Epithelial cell of prostate (primary cell): ENCODE measurements at regions not wholly inside any gene's neighbourhood (a gene's known extent, or its start where the extent isn't known, plus 50 kb on each side); places are given as distances from the start of the nearest gene placed in this dataset.

ENCODE experiments used
- DNase-seq: peaks from one replicate; pipeline ENCODE4 v3.0.0-alpha.2; 2011; ENCODE audit warnings: low read depth, low spot score
- H3K27ac ChIP-seq: fragments of 450-650 bp; 2 replicates; pipeline ENCODE4 v1.5.1; 2017; ENCODE audit warnings: mild to moderate bottlenecking

DNA sequence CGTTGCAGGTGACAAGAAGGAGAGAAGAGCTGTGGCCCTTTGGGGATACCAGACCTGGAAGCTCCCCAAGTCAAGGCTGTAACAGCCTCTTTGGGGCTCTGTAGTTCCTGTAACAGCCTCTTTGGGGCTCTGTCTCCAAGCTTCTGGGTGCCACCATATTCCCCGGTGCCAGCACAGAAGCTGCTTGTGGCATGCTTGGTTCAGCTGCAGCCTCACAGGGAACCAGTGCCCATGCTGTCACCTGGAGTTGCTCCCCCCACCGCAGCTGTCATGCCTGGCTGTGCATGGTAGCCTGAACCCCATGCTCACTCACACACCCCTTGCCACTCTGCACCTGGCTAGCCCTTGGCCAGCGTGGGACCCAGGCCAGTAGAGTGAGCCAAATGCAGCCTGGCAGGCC lies 109.1 kb downstream of the ELAPOR2 start:
- no peak overlapping the region for H3K27ac ChIP-seq
- no peak for DNase-seq

DNA sequence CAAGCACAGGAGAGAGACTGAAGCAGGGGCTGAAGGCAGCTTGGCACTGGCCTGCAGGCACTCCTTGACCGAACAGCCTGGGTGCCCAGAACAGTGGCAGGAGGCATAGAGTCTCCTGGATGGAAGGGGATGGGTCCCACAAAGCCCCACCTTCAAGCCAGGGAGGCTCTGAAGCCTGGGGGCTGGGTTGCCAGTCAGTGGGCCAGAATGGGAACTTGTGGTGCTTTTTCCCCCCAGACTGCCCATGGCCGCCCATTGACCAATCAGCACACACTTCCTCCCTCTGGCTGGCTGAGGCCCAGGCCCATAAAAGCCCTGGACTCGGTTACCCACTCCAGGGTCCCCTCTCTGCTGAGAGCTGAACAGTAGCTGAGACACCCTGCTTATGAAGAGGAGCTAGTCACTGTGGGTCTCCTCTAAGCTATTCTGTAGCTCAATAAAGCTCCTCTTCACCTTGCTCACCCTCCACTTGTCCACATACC lies 109.6 kb downstream of the ELAPOR2 start:
- H3K27ac ChIP-seq: no peak overlapping the region
- no peak for DNase-seq

DNA sequence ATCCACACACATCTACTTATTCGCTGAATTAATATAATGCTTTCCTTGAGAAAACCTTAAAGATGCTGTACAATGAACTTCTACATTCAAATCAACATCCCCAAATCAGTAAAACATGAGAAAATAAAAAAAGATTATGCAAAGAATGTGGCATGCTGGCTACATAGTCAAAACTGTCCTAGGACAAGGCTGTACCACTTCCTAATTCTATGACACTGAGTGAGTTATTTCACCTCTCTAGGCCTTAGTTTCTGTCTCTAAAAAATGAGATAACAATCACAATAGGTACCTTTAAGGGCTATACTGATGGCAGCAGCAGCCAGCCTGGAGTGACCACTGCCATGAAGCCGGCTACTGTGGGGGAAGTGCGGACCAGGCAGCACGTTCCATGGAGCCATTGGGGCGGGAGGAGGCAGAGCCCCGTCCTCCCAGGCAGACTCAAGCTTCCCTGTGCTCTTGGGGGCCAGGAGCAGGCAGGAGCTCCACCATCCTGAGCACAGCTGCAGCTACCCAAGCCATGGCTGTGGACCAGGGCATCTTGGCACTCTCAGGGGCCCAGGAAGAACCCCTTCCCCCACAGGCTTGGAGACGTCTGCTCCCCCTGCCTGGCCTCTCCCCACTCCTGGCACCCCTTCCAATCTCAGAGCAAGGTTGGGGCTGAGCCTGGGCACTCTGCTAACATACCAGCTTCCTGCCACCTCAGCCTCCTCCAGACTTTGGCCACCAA lies 110.2 kb downstream of the ELAPOR2 start:
- no peak overlapping the region for H3K27ac ChIP-seq
- DNase-seq: no peak

DNA sequence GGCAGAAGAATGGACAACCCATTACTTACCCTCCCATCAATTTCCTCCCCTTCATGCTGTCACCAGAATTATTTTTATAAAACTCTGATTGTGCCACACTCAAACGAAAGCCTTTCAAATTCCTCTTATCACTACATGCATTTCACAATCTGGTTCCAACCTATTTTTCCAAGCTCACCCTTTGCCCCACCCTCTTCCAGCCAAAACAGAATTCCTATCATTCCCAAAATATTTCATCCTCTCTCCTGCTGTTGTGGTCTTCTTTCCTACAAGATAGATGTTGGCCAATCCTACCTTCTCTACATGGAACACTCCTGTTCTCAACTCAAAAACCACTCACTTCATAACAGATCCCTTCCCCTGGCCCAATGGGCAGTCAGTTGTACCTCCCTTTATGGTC lies 111.5 kb downstream of the ELAPOR2 start:
- DNase-seq: no peak
- H3K27ac ChIP-seq: no peak overlapping the region

DNA sequence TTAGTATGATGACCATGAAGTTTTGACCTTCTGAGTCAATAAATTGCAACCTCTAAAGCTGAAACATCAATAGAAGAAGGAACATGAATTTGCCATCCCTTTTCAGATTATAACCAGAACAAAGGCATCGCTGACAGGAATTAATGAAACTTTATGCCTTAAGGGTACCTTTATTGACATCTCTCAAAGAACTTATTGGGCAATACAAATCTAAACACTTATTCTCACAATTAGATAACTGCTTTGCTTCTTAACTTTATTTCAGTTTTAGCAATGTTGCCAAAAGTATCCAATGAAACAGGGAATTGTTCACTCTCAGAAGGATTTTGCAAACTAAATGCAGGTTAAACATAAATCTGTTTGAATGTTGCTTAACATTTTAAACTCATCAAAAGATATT lies 116.0 kb downstream of the ELAPOR2 start:
- no peak overlapping the region for H3K27ac ChIP-seq
- DNase-seq: no peak

DNA sequence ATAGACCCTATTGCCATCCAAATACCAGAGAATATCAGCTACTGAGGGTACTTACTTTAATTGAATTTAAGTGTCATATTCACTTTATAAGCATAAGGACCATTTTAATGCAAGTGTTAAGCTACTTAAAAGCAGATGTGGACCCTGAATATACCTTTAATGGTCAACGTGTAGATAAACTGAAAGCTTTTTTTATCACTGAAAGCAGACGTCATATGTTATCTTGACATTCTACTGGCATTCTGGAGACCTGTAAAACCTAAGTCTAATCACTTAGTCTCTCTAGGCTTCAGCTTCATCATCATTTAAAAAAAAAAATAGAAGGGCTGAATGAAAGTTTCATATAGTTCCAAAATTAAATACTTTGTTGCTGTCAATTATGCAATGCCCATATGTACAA lies 116.5 kb downstream of the ELAPOR2 start:
- no peak overlapping the region for H3K27ac ChIP-seq
- DNase-seq: no peak

DNA sequence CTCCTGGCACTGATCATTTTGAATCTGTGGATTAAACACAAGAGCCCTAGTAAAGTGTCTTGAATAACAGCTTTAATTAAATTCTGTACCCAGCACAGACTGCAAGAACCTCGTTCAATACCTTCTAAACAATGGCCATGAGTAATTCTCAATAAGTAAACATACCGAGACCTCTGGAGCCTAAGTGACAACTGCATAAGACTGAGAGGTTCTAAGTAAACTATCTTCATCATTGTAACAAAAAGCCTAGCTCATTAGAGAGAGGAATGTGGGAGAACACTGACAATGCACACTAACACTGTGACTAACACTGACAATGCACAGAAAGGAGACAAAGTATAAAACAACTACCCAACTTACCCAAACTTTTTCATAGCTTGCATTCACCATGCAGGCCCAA lies 117.4 kb downstream of the ELAPOR2 start:
- no peak for DNase-seq
- no peak overlapping the region for H3K27ac ChIP-seq

DNA sequence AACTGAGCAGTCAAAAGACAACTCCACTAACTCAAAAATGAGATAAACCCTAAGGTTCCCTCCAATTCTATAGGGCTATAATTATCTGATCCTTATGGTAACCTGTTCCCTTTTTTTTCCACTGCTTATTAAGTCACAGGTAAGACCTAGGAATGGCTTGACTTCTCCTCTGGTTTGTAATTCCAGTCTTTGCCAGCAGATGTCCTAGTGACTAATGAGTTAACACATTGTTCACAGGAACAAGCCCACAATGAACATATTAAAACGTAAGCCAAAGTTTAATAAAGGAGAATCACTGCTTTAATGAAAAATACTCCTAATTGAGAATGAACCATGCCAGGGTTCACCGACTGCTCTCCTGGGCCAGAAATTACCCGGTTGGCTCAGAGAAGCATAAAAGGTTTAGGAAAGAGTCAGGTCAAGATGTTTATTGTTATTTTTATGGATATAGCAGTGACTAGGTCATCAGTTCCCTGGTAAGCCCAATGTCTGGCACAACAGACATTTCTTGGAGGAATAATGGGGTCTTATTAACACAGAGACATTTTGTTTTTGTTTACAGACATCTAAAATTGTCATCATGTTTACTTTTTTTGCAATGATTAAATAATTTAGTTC lies 120.1 kb downstream of the ELAPOR2 start:
- peak; percentile 26 for DNase-seq
- no peak overlapping the region for H3K27ac ChIP-seq

DNA sequence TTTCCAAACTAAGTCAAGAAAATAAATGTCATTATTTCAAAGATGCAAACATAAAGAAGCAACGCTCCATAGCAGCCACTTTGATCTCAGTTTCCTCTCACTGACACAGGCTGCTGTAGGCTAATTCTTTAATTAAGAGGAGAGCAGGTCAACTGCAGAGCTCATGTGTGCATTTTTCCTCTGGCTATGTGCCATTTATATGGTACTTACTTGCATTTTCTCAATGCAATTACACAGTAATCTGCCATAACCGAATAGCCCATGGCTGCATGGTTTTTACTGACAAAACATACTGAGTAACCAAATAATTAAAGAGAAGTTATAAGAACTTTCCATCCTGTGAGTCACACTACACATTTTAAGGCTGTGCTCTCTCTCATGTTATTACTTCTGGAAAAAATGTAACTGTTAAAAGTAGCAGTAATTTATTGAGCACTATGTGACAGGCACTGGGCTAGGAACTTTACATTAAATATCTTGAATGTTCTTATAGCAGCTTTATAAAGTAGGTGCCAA lies 122.0 kb downstream of the ELAPOR2 start:
- DNase-seq: no peak
- H3K27ac ChIP-seq: no peak overlapping the region

DNA sequence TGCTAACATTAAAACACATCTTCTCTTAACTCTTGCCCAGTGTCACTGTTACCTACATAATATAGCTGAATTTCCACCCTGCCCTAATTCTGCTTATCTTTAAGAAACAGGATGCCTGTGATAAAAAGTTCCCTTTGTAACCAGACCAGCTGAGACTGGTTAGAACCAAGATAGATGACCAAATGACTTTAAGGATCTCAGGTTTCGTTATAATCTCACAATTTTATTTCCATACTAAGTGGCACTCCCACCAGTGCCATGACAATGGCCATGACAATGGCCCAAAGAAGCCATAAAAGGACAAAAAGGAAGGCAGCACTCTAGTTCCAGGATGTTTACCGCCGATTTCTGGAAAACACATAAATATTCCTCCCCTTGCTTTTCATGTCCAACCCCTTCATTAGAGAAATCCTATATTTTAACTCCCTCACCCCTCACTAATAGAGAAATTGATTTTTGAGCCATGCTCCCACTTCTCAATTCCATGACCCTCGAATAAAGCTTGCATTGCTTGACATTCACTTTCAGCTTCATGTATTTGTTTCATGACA lies 126.1 kb downstream of the ELAPOR2 start:
- no peak overlapping the region for H3K27ac ChIP-seq
- no peak for DNase-seq

DNA sequence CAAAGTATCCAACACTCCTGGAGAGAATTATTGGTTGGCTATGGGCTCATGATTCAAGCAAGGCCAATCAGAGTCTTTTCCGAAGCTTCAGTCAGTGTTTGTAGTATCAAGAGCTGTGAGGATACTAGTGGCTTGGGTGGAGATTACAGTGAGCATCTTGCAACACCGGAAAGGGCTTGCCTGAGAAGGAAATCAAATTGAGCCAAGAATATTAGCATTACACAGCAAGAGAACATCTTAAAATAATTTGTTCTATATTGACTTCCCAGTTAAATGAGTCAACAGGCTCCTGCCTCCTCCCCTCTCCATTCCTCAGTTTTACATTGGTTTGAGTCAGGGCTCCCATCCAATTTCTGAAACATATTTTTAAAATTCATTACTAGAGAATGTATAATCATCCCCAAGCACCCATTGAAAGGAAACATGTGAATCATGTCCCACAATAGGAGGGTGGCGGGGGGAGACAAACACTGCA lies 127.4 kb downstream of the ELAPOR2 start:
- DNase-seq: peak; percentile 14
- H3K27ac ChIP-seq: peak overlapping the region; percentile 62

DNA sequence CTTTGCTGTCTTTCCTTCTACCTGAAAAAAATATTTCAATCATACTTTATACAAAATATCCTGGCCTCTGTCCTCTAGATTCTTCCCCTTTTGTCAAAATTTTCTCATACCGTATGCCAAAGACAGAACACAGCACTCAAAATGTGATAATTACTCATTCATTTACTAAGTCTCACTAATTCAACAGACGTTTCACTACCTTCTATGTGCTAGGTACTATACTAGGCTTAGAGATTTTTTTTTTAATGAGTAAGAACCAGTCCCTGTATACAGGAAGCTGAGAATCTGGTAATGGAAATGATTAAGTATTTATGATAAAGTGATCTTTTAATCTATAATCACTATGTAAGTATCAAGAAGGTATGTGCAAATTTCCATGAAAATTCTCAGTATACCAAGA lies 128.0 kb downstream of the ELAPOR2 start:
- H3K27ac ChIP-seq: peak overlapping the region; percentile 62
- DNase-seq: no peak

DNA sequence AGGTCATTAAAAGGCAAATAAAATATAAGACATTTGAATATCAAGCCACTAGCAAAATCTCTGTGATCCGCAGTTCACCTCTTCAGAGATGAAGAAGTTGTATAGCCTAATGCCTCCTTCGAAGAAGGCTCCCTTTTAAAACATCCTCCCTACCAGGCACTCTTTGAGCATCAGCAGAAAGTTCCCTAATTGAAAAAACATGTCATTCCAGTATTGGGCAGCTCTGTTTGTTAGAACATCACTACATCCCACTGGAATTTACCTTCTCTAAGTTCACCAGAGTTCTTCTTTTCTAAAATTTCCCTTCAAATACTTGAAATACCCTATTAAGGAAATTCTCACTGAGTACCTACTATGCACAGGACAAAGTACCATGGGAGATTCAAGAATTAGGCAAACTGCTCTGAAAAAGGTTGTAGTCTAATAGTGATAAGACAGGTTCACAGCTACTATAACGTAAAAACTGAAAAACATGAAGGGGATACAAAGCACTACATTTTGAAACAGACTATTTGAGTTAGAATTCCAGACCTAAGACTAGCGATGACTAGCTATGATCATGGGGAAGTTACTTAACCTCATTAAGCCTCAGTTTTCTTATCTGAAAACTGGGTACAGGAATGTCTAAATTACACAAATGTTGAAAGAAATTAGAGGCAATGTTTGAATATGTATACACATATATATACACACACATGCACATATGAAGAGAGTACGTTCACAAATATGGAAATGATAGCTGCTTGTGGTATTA lies 128.7 kb downstream of the ELAPOR2 start:
- no peak overlapping the region for H3K27ac ChIP-seq
- no peak for DNase-seq

DNA sequence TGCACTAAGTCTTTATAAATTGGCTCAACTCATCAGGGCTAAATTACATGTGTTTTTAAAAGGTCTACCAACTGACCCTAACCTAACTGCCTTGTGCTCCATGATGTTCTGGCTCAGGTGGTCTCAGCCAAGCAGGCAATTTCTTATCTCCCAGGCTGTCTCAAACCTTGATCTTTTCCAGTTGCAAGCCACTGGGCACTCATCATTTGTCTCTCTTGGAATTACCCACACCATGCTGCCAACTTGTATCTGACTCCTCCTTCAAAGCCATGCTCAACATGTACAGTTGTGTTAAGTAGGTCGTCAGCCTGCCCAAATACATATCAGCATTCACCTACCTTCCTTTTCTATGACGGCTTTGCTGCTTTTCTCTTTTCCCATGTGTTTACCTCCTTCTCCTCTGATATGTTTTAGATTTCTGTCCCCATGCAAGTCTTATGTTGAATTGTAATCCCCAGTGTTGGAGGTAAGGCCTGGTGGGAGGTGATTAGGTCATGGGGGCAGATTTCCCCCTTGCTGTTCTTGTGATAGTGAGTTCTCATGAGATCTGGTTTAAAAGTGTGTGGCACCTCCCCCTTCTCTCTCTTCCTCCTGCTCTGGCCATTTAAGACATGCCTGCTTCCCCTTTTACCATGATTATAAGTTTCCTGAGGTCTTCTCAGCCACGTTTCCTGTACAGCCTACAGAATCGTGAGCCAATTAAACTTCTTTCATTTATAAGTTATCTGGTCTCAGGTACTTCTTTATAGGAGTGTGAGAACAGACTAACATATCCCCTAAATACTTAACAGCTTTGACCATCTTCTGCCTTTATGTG lies 130.0 kb downstream of the ELAPOR2 start:
- no peak overlapping the region for H3K27ac ChIP-seq
- no peak for DNase-seq

DNA sequence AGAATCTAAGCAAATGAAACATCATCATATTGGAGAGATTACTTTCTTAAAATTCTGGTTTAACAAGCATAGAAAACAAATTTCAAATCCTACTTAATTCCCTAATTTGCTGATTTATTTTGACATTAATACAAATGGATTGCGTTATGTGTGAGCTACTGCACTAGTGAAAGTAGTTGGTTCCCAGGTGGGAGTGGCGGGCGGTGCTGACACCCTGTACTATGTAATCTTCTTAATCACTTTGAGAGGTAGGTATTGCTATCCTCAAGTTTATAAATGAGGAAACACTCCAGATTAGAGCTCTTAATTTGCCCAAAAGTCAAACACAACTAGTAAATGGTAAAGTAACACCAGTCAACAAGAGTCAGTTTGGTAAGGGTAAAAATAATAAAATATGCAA lies 131.1 kb downstream of the ELAPOR2 start:
- H3K27ac ChIP-seq: no peak overlapping the region

DNA sequence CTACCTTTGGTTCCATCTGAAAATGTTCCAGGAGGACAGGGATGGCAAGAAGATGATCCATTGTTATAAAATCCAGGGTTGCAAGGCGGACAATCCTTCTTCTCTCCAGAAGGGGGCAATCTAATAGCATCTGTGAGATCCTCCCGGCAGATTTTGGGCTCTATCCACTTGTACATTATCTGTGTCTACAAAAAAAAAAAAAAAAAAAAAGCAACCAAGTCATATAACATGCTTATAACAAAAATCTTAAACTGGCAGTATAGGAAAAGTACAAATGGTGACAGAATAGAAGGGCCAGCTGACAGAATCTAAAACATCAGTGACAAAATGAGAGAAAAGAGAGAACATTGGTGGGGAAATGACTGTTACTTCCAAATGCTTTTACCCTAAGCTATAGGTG lies 132.7 kb downstream of the ELAPOR2 start:
- no peak for DNase-seq
- no peak overlapping the region for H3K27ac ChIP-seq

More for the DNA sequence above, 131.1 kb downstream of the ELAPOR2 start:
- DNase-seq: no peak

DNA sequence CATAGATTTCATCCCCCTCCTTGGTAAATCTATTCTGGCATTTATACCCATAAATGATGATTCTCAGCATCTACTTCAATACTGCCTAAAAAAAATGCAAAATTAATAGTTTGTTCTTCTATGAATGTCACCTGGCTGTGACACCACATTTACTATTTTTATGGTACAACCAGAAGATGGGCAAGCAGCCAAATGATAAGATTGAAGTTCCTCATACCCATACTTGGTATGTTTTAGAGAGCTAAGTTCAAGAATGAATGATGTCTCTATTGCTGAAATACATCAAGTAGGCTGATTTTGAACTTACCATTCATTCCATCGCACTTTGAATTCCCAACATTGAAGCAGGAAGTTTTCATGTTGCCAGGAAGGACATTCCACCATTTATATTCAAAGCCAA lies 134.2 kb downstream of the ELAPOR2 start:
- DNase-seq: no peak
- H3K27ac ChIP-seq: no peak overlapping the region

DNA sequence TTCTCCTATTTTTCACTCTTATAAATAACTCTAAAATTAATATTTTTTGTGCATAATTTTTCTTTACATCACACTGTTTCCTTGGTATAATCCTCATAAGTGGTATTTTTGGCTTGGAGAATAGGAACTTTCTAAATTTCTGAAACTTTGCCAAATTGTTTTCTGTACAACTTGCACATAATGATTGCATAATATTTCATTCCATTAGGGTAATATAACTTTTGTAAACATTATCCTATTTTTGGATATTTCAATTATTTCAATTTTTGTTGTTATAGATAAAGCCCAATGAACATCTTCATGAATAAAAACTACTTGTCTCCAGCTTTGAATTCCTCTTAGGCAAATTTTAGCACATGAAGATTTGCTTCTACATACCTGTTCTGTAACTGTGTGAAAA lies 135.9 kb downstream of the ELAPOR2 start:
- no peak overlapping the region for H3K27ac ChIP-seq
- DNase-seq: no peak

DNA sequence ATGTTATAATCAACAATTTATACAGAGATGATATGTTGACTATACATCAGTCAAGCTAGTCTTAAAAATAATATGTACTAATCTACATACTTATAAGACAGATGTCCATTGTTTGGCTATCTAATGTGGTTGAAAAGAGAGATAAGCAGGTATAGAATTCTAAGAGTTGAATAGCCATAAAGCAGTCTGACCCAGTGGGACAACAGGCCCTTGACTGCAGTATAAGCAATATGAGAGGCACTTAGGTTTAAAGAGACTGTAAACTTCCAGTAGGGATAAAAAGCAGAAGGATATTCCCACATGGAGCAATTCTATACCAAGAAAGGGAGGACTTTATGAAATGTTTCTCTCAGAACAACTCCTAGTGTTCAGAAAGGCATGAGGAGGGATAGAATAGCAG lies 139.3 kb downstream of the ELAPOR2 start:
- no peak overlapping the region for H3K27ac ChIP-seq
- DNase-seq: no peak

DNA sequence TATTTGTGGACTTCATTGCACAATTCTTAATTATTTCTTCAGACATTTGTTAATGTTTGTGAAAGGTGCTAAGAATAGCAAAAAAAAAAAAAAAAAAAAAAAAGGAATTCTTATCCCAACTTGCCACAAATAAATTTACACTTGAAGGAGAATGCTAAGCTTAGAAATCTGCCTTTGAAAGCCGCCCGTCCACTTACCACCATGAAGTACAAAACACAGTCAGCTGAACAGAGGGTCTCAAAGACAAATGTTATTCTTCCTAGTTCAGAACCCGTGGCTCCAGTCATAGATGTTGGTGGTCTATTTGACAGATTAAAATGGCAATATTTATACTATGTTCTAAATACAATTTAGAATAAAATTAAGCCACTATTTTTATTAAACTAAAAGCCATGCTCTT lies 141.2 kb downstream of the ELAPOR2 start:
- DNase-seq: no peak
- no peak overlapping the region for H3K27ac ChIP-seq
